ENCODE measurements at regions not wholly inside any gene's neighbourhood (a gene's known extent, or its start where the extent isn't known, plus 50 kb on each side); places are given as distances from the start of the nearest gene placed in this dataset.

DNA sequence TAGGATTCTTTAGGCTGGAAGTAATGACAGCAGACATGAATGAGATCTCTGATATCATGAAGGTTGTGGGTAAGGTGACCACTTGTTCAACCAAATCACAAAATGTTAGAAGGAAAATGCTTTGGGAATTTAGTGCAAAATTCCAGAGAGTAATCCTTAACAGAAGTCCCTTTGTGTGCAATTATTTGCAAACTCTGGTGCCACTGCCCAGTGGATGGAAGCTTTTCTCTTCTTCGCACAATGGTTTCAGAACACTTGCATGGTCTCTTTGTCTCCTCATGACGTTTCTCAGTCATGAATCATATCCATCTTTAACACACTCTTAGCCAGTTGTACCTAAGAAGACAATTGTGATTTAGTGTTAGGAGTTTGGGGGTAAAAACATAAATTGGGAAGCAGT lies 570.4 kb upstream of the ANKRD30A start:
- Histone ChIP-seq H3K4me3 (replicated peaks in 1 of 3; ENCODE audit: insufficient read depth in 1 of 3, low read depth in 1 of 3, low read length in 3 of 3) (no peak overlapping the region), H4K20me1 (replicated peaks; ENCODE audit: control insufficient read depth, extremely low read depth, insufficient read depth, low read length) (no peaks in the 10 kb centered on the region), H3K4me2 (ENCODE audit: insufficient read depth, low read length) (no peak overlapping the region), H2AFZ (ENCODE audit: low read depth, low read length) (no peak overlapping the region), H3K9me3 (replicated peaks; ENCODE audit: control insufficient read depth, insufficient read depth, low read length) (no peaks in the 10 kb centered on the region), H3K9ac (replicated peaks; ENCODE audit: extremely low read depth, insufficient read depth, low read length) (no peak overlapping the region), H3K79me2 (ENCODE audit: control insufficient read depth, insufficient read depth, low read length) (no peaks in the 10 kb centered on the region), H3K4me1 (ENCODE audit: control insufficient read depth, extremely low read depth, insufficient read depth, low read length) (no peaks in the 10 kb centered on the region), H3K36me3 (ENCODE audit: control insufficient read depth in 2 of 2, extremely low read depth in 1 of 2, insufficient read depth in 2 of 2, low read length in 2 of 2) (no peaks in the 10 kb centered on the region), H3K9me1 (replicated peaks; ENCODE audit: control insufficient read depth, extremely low read depth, insufficient read depth, low read length) (no peaks in the 10 kb centered on the region), H3K27ac (ENCODE audit: insufficient read depth, low read depth, low read length) (no peak overlapping the region), H3K27me3 (ENCODE audit: control insufficient read depth in 2 of 2, insufficient read depth in 2 of 2, low read length in 2 of 2) (no peaks in the 10 kb centered on the region)
- TF ChIP-seq MYC (IDR thresholded peaks at IDR 0.05; ENCODE audit: low read depth, low read length) (no peak), EZH2 (IDR thresholded peaks at IDR 0.05; ENCODE audit: borderline replicate concordance, low read depth, low read length, severe bottlenecking) (no peak), GATA2 (IDR thresholded peaks at IDR 0.05; ENCODE audit: insufficient read depth, insufficient read length, low read depth, low read length) (no peak), JUN (IDR thresholded peaks at IDR 0.05; ENCODE audit: borderline replicate concordance, insufficient read depth, insufficient read length, low read depth) (no peak), POLR2A (IDR thresholded peaks at IDR 0.05; ENCODE audit: low read depth, low read length) (no peak), POLR2AphosphoS5 (IDR thresholded peaks at IDR 0.05; ENCODE audit: insufficient read depth, low read depth, low read length) (no peak), FOS (IDR thresholded peaks at IDR 0.05; ENCODE audit: borderline replicate concordance, insufficient read depth, low read length) (no peak), MAX (IDR thresholded peaks at IDR 0.05; ENCODE audit: insufficient read depth, insufficient read length) (no peak)
- TF ChIP-seq, protein P1, sequence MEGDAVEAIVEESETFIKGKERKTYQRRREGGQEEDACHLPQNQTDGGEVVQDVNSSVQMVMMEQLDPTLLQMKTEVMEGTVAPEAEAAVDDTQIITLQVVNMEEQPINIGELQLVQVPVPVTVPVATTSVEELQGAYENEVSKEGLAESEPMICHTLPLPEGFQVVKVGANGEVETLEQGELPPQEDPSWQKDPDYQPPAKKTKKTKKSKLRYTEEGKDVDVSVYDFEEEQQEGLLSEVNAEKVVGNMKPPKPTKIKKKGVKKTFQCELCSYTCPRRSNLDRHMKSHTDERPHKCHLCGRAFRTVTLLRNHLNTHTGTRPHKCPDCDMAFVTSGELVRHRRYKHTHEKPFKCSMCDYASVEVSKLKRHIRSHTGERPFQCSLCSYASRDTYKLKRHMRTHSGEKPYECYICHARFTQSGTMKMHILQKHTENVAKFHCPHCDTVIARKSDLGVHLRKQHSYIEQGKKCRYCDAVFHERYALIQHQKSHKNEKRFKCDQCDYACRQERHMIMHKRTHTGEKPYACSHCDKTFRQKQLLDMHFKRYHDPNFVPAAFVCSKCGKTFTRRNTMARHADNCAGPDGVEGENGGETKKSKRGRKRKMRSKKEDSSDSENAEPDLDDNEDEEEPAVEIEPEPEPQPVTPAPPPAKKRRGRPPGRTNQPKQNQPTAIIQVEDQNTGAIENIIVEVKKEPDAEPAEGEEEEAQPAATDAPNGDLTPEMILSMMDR (IDR thresholded peaks at IDR 0.05; ENCODE audit: extremely low read depth in 1 of 2, insufficient read depth in 1 of 2, low read depth in 1 of 2, low read length in 2 of 2): no peak
- no TSS peak for BruUV-seq (replicated peaks)
- CTCF ChIA-PET: no interaction called here
- no peak for DNase-seq (ENCODE audit: low read depth, low spot score)
- FAIRE-seq: no peak
- dilution Hi-C loops (cut with MboI; ENCODE audit: extremely low pct_ligation_motif_present, low sequenced_read_pairs): no loop called here
- POLR2A ChIA-PET: no interaction called here
- intact Hi-C loops (cut with micrococcal nuclease): no loop called here

Measured in endothelial cell of umbilical vein (primary cell).